Skeletal muscle tissue (tissue), 3 donors: ENCODE measurements at regions not wholly inside any gene's neighbourhood (a gene's known extent, or its start where the extent isn't known, plus 50 kb on each side); places are given as distances from the start of the nearest gene placed in this dataset.

Experiments used
- H3K27ac ChIP-seq: one replicate; pipeline ENCODE4 v1.7.0; 2013; ENCODE audit warnings: mild to moderate bottlenecking, low read depth, low read length, inconsistent platforms
- H3K27me3 ChIP-seq, 3 donors: one replicate each; pipeline ENCODE4 v1.7.0; 2013; ENCODE audit warnings: low read length in 3 of 3; ENCODE audit not compliant: control insufficient read depth in 3 of 3, insufficient read depth in 3 of 3
- H3K36me3 ChIP-seq, 3 donors: one replicate each; pipeline ENCODE4 v1.7.0; 2013; ENCODE audit warnings: low read length in 3 of 3; ENCODE audit not compliant: control insufficient read depth in 3 of 3, insufficient read depth in 3 of 3
- H3K4me1 ChIP-seq, 3 donors: one replicate each; pipeline ENCODE4 v1.7.0; 2013; ENCODE audit warnings: low read length in 3 of 3, mild to moderate bottlenecking in 3 of 3; ENCODE audit not compliant: control insufficient read depth in 3 of 3, insufficient read depth in 3 of 3
- H3K4me3 ChIP-seq, 3 donors: one replicate each; pipeline ENCODE4 v1.7.0; 2013; ENCODE audit warnings: low read length in 3 of 3
- H3K9ac ChIP-seq, 3 donors: one replicate each; pipeline ENCODE4 v1.7.0; 2013; ENCODE audit warnings: low read length in 3 of 3, mild to moderate bottlenecking in 3 of 3, moderate library complexity in 2 of 3, low read depth in 1 of 3
- H3K9me3 ChIP-seq, 3 donors: one replicate each; pipeline ENCODE4 v1.7.0; 2013; ENCODE audit warnings: low read length in 3 of 3; ENCODE audit not compliant: control insufficient read depth in 3 of 3
- donor health status: Osteomylitis.

- Histone ChIP-seq H3K27ac (no peak overlapping the region), H3K36me3 (no peaks in the 10 kb centered on the region), H3K4me3 (no peak overlapping the region), H3K4me1 (no peaks in the 10 kb centered on the region), H3K27me3 (peaks cover 0 to 5% (median 3%) of the 10 kb centered on the region in 3 donors), H3K9ac (no peak overlapping the region), H3K9me3 (no peaks in the 10 kb centered on the region)
Observed at GRCh38 chr16:17565605-17566004, 94.8 kb upstream of the XYLT1 start.

DNA sequence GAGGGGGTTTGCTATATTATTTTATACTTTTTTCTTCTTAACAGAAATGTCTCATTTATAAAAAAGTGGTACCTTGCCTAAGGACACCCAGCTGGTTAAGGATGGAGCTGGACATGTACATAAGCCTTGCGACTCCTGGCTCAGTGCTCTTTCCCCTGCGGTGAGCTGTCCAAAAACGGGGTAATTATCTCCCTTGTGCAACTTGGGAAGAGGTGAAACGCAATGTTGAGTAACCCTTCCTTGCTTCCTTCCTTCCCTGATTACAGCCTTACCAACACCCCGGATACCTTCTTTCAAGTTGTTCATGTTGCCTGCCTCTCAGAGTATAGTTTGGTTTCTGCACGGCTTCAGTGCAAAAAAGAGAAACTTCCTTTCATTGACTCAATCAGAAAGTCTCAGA, 94.1 kb upstream of the XYLT1 start:
- Histone ChIP-seq H3K36me3 (no peaks in the 10 kb centered on the region), H3K27me3 (peaks cover 0 to 5% (median 3%) of the 10 kb centered on the region in 3 donors), H3K27ac (no peak overlapping the region), H3K4me1 (no peaks in the 10 kb centered on the region), H3K9me3 (no peaks in the 10 kb centered on the region), H3K4me3 (no peak overlapping the region), H3K9ac (no peak overlapping the region)

- H3K9me3 ChIP-seq: peaks cover 0 to 2% (median 0%) of the 10 kb centered on the region in 3 donors
- peaks cover 0 to 5% (median 3%) of the 10 kb centered on the region in 3 donors for H3K27me3 ChIP-seq
- no peak overlapping the region for H3K9ac ChIP-seq
- H3K27ac ChIP-seq: no peak overlapping the region
- no peaks in the 10 kb centered on the region for H3K4me1 ChIP-seq
- H3K4me3 ChIP-seq: no peak overlapping the region
- H3K36me3 ChIP-seq: no peaks in the 10 kb centered on the region
Observed at GRCh38 chr16:17563323-17564091, 92.7 kb upstream of the XYLT1 start.

- Histone ChIP-seq H3K9me3 (peaks cover 0 to 2% (median 0%) of the 10 kb centered on the region in 3 donors), H3K9ac (no peak overlapping the region), H3K4me1 (no peaks in the 10 kb centered on the region), H3K27me3 (peaks cover 0 to 5% (median 2%) of the 10 kb centered on the region in 3 donors), H3K4me3 (no peak overlapping the region), H3K36me3 (no peaks in the 10 kb centered on the region), H3K27ac (no peak overlapping the region)
Observed at GRCh38 chr16:17561056-17561455, 90.3 kb upstream of the XYLT1 start.

- H3K9ac ChIP-seq: no peak overlapping the region
- peaks cover 0 to 2% (median 0%) of the 10 kb centered on the region in 3 donors for H3K9me3 ChIP-seq
- no peaks in the 10 kb centered on the region for H3K36me3 ChIP-seq
- no peak overlapping the region for H3K27ac ChIP-seq
- H3K27me3 ChIP-seq: peaks cover 0 to 5% (median 2%) of the 10 kb centered on the region in 3 donors
- H3K4me3 ChIP-seq: no peak overlapping the region
- H3K4me1 ChIP-seq: no peaks in the 10 kb centered on the region
Observed at GRCh38 chr16:17560548-17560947, 89.8 kb upstream of the XYLT1 start.

GRCh38 chr16:17559394-17559793, 88.6 kb upstream of the XYLT1 start:
- no peak overlapping the region for H3K27ac ChIP-seq
- H3K4me1 ChIP-seq: no peaks in the 10 kb centered on the region
- H3K27me3 ChIP-seq: peaks cover 0 to 7% (median 2%) of the 10 kb centered on the region in 3 donors
- H3K9me3 ChIP-seq: peaks cover 0 to 2% (median 0%) of the 10 kb centered on the region in 3 donors
- H3K4me3 ChIP-seq: no peak overlapping the region
- H3K36me3 ChIP-seq: no peaks in the 10 kb centered on the region
- H3K9ac ChIP-seq: no peak overlapping the region

GRCh38 chr16:17557949-17558348, 87.2 kb upstream of the XYLT1 start:
- Histone ChIP-seq H3K9ac (no peak overlapping the region), H3K27ac (no peak overlapping the region), H3K4me3 (no peak overlapping the region), H3K9me3 (peaks cover 0 to 2% (median 0%) of the 10 kb centered on the region in 3 donors), H3K27me3 (peaks cover 0 to 8% (median 2%) of the 10 kb centered on the region in 3 donors), H3K36me3 (no peaks in the 10 kb centered on the region), H3K4me1 (no peaks in the 10 kb centered on the region)

DNA sequence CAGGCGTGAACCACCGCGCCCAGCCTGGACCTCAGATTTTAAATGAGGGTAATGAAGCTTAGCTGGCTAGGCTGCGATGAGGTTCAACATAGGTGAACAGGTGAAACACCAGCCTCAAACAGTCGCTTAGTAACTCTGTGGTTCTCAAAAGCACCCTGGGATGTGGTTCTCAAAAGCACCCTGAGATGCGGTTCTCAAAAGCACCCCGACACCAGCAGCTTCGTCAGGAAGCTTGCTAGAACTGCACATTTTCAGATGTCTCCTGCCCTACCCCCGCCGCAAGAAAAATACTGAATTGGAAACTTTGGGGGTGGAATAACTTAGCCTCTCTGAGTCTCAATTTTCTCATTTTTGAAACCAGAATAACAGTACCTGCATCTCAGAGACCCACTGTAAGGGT, 86.7 kb upstream of the XYLT1 start:
- peaks cover 0 to 11% (median 2%) of the 10 kb centered on the region in 3 donors for H3K27me3 ChIP-seq
- no peak overlapping the region for H3K27ac ChIP-seq
- no peaks in the 10 kb centered on the region for H3K36me3 ChIP-seq
- H3K4me1 ChIP-seq: no peaks in the 10 kb centered on the region
- H3K9me3 ChIP-seq: peaks cover 0 to 2% (median 0%) of the 10 kb centered on the region in 3 donors
- no peak overlapping the region for H3K9ac ChIP-seq
- H3K4me3 ChIP-seq: no peak overlapping the region

DNA sequence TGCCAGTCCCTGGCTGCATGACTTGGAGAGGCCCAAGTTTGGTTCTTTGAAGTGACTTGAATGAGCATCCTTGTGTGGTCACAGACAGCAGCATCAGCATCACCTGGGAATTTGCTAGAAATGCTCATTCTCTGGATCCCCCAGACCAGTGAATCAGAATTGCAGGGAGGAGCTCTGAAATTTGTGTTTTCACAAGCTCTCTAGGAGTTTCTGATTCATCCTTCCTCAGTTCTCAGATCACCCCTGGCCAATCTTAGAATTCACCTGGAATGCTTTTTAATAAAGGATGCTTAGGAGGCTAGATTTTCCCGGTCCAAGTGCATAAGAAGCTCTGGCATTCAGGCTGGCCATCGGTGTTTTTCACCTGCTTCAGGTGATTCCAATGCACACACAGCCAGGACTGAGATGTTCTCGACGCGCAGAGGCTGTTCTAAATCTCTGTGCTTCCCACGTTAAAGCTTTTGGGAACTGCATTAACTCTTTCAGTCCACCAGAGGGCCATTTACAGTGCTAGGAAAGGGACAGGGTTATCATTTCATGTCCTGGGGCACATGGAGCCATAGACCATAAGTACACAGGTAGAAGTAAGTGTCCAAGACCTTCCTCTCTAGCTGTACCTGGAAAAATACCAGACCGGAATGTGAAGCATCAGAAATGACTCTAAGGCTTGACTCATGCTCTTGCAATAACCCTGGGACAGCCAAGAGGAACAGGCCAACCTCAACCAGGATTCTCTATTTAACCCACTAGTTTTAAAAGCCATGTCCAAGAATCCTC, 85.7 kb upstream of the XYLT1 start:
- H3K9me3 ChIP-seq: peaks cover 0 to 2% (median 0%) of the 10 kb centered on the region in 3 donors
- H3K4me1 ChIP-seq: no peaks in the 10 kb centered on the region
- H3K36me3 ChIP-seq: no peaks in the 10 kb centered on the region
- H3K4me3 ChIP-seq: no peak overlapping the region
- H3K27ac ChIP-seq: no peak overlapping the region
- peaks cover 0 to 16% (median 2%) of the 10 kb centered on the region in 3 donors for H3K27me3 ChIP-seq
- H3K9ac ChIP-seq: no peak overlapping the region

DNA sequence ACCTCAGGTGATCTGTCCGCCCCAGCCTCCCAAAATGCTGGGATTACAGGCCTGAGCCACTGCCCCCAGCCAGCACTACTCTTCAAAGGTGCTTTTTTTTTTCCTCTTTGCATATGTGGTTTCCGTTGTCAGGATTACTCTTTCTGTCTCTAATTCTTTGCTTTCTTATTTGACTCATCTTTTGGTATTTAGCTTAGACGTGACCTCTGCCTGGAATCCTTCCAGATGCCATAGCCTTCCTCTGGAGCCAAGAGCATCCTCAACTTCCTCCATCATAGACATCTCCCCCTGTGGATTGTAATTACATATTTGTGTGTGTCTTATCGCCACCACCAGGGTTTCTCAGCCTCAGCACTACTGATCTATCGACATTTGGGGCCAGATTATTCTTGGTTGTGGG, 84.4 kb upstream of the XYLT1 start:
- no peak overlapping the region for H3K27ac ChIP-seq
- H3K4me3 ChIP-seq: no peak overlapping the region
- H3K9me3 ChIP-seq: peaks cover 0 to 2% (median 0%) of the 10 kb centered on the region in 3 donors
- H3K9ac ChIP-seq: no peak overlapping the region
- H3K36me3 ChIP-seq: no peaks in the 10 kb centered on the region
- peaks cover 0 to 10% (median 2%) of the 10 kb centered on the region in 3 donors for H3K27me3 ChIP-seq
- H3K4me1 ChIP-seq: no peaks in the 10 kb centered on the region
